Endothelial cell (in vitro differentiated cells): ENCODE measurements at regions not wholly inside any gene's neighbourhood (a gene's known extent, or its start where the extent isn't known, plus 50 kb on each side); places are given as distances from the start of the nearest gene placed in this dataset.
"Not testable (repeated sequence)": the region's sequence is repeated elsewhere in the genome, so short reads cannot be mapped to it uniquely, and the experiment has no call there.

Experiments used
- DNase-seq: peaks from one replicate; pipeline ENCODE4 v3.0.0; 2021; ENCODE audit warnings: low spot score
- H3K27ac Mint-ChIP-seq: one replicate; pipeline ENCODE4 v1.8.0; 2021; ENCODE audit warnings: mixed read lengths, inconsistent platforms; ENCODE audit not compliant: unreplicated experiment
- H3K27me3 Mint-ChIP-seq: one replicate; pipeline ENCODE4 v1.8.0; 2021; ENCODE audit warnings: mild to moderate bottlenecking, moderate library complexity, mixed read lengths, inconsistent platforms; ENCODE audit not compliant: unreplicated experiment
- H3K36me3 Mint-ChIP-seq: one replicate; pipeline ENCODE4 v1.8.0; 2021; ENCODE audit warnings: mild to moderate bottlenecking, low read depth, mixed read lengths, inconsistent platforms; ENCODE audit not compliant: unreplicated experiment
- H3K4me1 Mint-ChIP-seq: one replicate; pipeline ENCODE4 v1.8.0; 2021; ENCODE audit warnings: mild to moderate bottlenecking, mixed read lengths, inconsistent platforms; ENCODE audit not compliant: unreplicated experiment
- H3K4me3 Mint-ChIP-seq: one replicate; pipeline ENCODE4 v1.8.0; 2021; ENCODE audit warnings: mild to moderate bottlenecking, mixed read lengths, inconsistent platforms; ENCODE audit not compliant: unreplicated experiment
- H3K9me3 Mint-ChIP-seq: one replicate; pipeline ENCODE4 v1.8.0; 2021; ENCODE audit warnings: mixed read lengths, inconsistent platforms; ENCODE audit not compliant: unreplicated experiment
- CTCF ChIP-seq: fragments of 200-600 bp; sonication (generic); IDR thresholded peaks from one replicate; pipeline ENCODE4 v1.5.0; 2021; ENCODE audit warnings: antibody characterized with exemption; ENCODE audit not compliant: unreplicated experiment

GRCh38 chr1:190003376-190003775 lies 474.3 kb downstream of the BRINP3 start:
- H3K27ac Mint-ChIP-seq: no peak overlapping the region
- no peaks in the 10 kb centered on the region for H3K36me3 Mint-ChIP-seq
- no peaks in the 10 kb centered on the region for H3K9me3 Mint-ChIP-seq
- TF ChIP-seq CTCF: no peak
- DNase-seq: no peak
- H3K27me3 Mint-ChIP-seq: no peaks in the 10 kb centered on the region
- no peak overlapping the region for H3K4me3 Mint-ChIP-seq
- H3K4me1 Mint-ChIP-seq: no peaks in the 10 kb centered on the region

GRCh38 chr1:190011585-190011984 lies 466.1 kb downstream of the BRINP3 start:
- Mint-ChIP-seq H3K4me3 (no peak overlapping the region), H3K27me3 (no peaks in the 10 kb centered on the region), H3K27ac (no peak overlapping the region), H3K9me3 (no peaks in the 10 kb centered on the region), H3K36me3 (no peaks in the 10 kb centered on the region), H3K4me1 (no peaks in the 10 kb centered on the region)
- DNase-seq: no peak
- TF ChIP-seq CTCF: no peak

GRCh38 chr1:190019151-190019550 lies 458.5 kb downstream of the BRINP3 start:
- not testable (repeated sequence) for H3K36me3 Mint-ChIP-seq, H3K27me3 Mint-ChIP-seq, H3K4me1 Mint-ChIP-seq, H3K27ac Mint-ChIP-seq, H3K9me3 Mint-ChIP-seq, H3K4me3 Mint-ChIP-seq, DNase-seq

GRCh38 chr1:190019717-190020116 lies 457.9 kb downstream of the BRINP3 start:
- H3K27me3 Mint-ChIP-seq: peaks cover 2% of the 10 kb centered on the region
- no peaks in the 10 kb centered on the region for H3K36me3 Mint-ChIP-seq
- H3K27ac Mint-ChIP-seq: no peak overlapping the region
- no peak for DNase-seq
- H3K9me3 Mint-ChIP-seq: no peaks in the 10 kb centered on the region
- H3K4me3 Mint-ChIP-seq: no peak overlapping the region
- no peak for TF ChIP-seq CTCF
- no peaks in the 10 kb centered on the region for H3K4me1 Mint-ChIP-seq

GRCh38 chr1:190022709-190023108 lies 455.0 kb downstream of the BRINP3 start:
- no peaks in the 10 kb centered on the region for H3K9me3 Mint-ChIP-seq
- no peak overlapping the region for H3K4me3 Mint-ChIP-seq
- no peaks in the 10 kb centered on the region for H3K36me3 Mint-ChIP-seq
- H3K4me1 Mint-ChIP-seq: no peaks in the 10 kb centered on the region
- H3K27ac Mint-ChIP-seq: no peak overlapping the region
- TF ChIP-seq CTCF: no peak
- DNase-seq: no peak
- peaks cover 2% of the 10 kb centered on the region for H3K27me3 Mint-ChIP-seq

- Mint-ChIP-seq H3K27ac (no peak overlapping the region), H3K4me3 (no peak overlapping the region)
Measured at GRCh38 chr1:190029441-190029840, 448.2 kb downstream of the BRINP3 start.

More at GRCh38 chr1:190029441-190029840, 448.2 kb downstream of the BRINP3 start:
- no peaks in the 10 kb centered on the region for H3K36me3 Mint-ChIP-seq
- no peaks in the 10 kb centered on the region for H3K4me1 Mint-ChIP-seq
- TF ChIP-seq CTCF: no peak
- H3K27me3 Mint-ChIP-seq: no peaks in the 10 kb centered on the region
- DNase-seq: no peak
- H3K9me3 Mint-ChIP-seq: no peaks in the 10 kb centered on the region
